Tibial artery (tissue), 4 donors: ENCODE measurements at regions not wholly inside any gene's neighbourhood (a gene's known extent, or its start where the extent isn't known, plus 50 kb on each side); places are given as distances from the start of the nearest gene placed in this dataset.
"Not testable (repeated sequence)": the region's sequence is repeated elsewhere in the genome, so short reads cannot be mapped to it uniquely, and the experiment has no call there.

Source experiments
- DNase-seq, 2 donors: peaks; one replicate each; pipeline ENCODE4 v3.0.0-alpha.2; 2019
- H3K27ac ChIP-seq, 2 donors: fragments of 200-600 bp; sonication (generic) in 1 of 2; 1 replicate in 1 of 2; 2 replicates in 1 of 2; pipeline ENCODE4 v1.5.1; 2018 to 2019; ENCODE audit warnings: mild to moderate bottlenecking in 1 of 2
- H3K27me3 ChIP-seq, 2 donors: fragments of 200-600 bp; sonication (generic) in 1 of 2; one replicate each; pipeline versions ENCODE4 v1.5.1 to v1.6.0; 2016 to 2019
- H3K36me3 ChIP-seq, 3 donors: fragments of 200-600 bp; sonication (generic) in 2 of 3; one replicate each; pipeline ENCODE4 v1.5.1; 2016 to 2019; ENCODE audit warnings: mild to moderate bottlenecking in 2 of 3
- H3K4me1 ChIP-seq, 4 donors: fragments of 200-600 bp; sonication (generic) in 2 of 4; 1 replicate in 3 of 4; 2 replicates in 1 of 4; pipeline ENCODE4 v1.5.1; 2016 to 2019
- H3K4me3 ChIP-seq, 2 donors: fragments of 200-600 bp; sonication (generic) in 1 of 2; 1 replicate in 1 of 2; 2 replicates in 1 of 2; pipeline ENCODE4 v1.5.1; 2018 to 2019; ENCODE audit warnings: mild to moderate bottlenecking in 2 of 2
- H3K9me3 ChIP-seq, 3 donors: fragments of 200-600 bp; sonication (generic) in 1 of 3; one replicate each; pipeline ENCODE4 v1.5.1; 2016 to 2019
- intact Hi-C: fragments of 100-400 bp; cut with DNase I; formaldehyde crosslinking; loops from one replicate; pipeline ENCODE4 v1.15.0; 2023; ENCODE audit warnings: low total_unique reads
- TF ChIP-seq, protein P1 (sequence below), 2 experiments: fragments of 200-600 bp in 1 of 2; fragments of 450-650 bp in 1 of 2; IDR thresholded peaks; one replicate each; pipeline ENCODE4 v1.5.1; 2017 to 2019; ENCODE audit warnings: antibody characterized with exemption in 2 of 2, mild to moderate bottlenecking in 1 of 2, moderate library complexity in 1 of 2

DNA sequence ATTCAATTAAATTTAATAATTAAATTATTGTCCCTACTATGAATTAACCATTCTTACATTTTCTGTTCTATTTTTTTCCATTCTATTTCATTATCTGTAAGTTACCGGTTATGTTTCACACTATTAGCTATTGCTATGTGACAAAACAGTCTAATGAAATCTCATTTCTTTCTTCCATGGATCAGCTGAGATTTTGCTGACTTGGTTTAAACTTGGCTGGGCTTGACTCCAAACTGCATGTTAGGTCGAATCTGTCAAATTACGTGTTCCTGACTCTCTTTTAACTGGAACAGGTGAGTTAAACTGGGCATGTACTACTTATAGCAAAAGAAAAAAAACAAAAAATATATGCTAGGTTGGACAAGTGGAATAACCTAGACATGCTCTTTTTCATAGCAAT, 1464.4 kb downstream of the OLFM4 start:
- intact Hi-C loops = no loop called here
- H3K36me3 ChIP-seq = no peaks in the 10 kb centered on the region
- H3K27me3 ChIP-seq = no peaks in the 10 kb centered on the region
- no peaks in the 10 kb centered on the region for H3K4me1 ChIP-seq
- TF ChIP-seq, protein P1, sequence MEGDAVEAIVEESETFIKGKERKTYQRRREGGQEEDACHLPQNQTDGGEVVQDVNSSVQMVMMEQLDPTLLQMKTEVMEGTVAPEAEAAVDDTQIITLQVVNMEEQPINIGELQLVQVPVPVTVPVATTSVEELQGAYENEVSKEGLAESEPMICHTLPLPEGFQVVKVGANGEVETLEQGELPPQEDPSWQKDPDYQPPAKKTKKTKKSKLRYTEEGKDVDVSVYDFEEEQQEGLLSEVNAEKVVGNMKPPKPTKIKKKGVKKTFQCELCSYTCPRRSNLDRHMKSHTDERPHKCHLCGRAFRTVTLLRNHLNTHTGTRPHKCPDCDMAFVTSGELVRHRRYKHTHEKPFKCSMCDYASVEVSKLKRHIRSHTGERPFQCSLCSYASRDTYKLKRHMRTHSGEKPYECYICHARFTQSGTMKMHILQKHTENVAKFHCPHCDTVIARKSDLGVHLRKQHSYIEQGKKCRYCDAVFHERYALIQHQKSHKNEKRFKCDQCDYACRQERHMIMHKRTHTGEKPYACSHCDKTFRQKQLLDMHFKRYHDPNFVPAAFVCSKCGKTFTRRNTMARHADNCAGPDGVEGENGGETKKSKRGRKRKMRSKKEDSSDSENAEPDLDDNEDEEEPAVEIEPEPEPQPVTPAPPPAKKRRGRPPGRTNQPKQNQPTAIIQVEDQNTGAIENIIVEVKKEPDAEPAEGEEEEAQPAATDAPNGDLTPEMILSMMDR (IDR thresholded peaks at IDR 0.05) = no peak
- no peak for DNase-seq
- H3K9me3 ChIP-seq = no peaks in the 10 kb centered on the region
- no peak overlapping the region for H3K27ac ChIP-seq
- H3K4me3 ChIP-seq = no peak overlapping the region

DNA sequence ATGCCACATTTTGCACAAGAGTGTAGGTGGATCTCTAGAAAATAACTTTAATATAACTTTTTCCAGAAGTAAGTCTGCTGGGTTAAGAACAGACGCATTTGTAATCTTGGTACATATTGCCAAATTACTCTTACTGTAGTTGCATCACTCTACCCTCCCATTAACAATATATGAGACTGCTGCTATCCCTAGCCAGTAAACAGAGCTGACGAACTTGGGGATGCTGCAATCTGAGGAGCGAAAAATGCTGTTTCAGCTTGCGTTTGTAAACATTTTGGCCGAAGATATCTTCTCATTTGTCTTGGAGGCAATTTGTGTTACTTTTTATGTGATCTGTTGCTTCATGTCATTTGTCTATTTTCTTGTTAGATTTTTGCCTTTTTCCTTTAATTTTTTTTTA, 1482.8 kb downstream of the OLFM4 start:
- intact Hi-C loops = no loop called here
- no peaks in the 10 kb centered on the region for H3K27me3 ChIP-seq
- no peak for DNase-seq
- no peaks in the 10 kb centered on the region for H3K36me3 ChIP-seq
- no peaks in the 10 kb centered on the region for H3K9me3 ChIP-seq
- no peaks in the 10 kb centered on the region for H3K4me1 ChIP-seq
- TF ChIP-seq, protein P1 (IDR thresholded peaks at IDR 0.05) = no peak
- H3K4me3 ChIP-seq = no peak overlapping the region
- H3K27ac ChIP-seq = no peak overlapping the region

DNA sequence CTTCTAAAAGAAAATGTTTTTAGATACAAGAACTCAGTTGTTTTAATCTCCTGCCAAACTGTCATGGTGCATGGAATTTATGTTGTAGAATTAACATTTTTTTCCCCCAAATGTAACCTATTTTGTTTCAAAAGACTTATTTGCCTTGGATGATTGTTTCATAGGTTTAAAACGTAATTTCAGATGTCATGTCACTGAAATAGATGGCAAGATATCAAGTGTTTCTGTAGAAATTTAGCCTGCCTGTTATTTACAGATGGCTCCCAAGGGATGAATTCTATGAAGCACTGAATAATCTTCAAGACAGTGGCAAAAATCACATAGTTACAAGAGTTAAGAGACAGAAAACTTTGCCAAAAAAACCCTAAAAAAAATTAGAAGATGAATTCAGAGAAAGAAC, 1484.6 kb downstream of the OLFM4 start:
- H3K4me1 ChIP-seq = no peaks in the 10 kb centered on the region
- no peaks in the 10 kb centered on the region for H3K27me3 ChIP-seq
- H3K36me3 ChIP-seq = no peaks in the 10 kb centered on the region
- H3K9me3 ChIP-seq = no peaks in the 10 kb centered on the region
- no peak overlapping the region for H3K27ac ChIP-seq
- TF ChIP-seq, protein P1 (IDR thresholded peaks at IDR 0.05) = no peak
- no peak overlapping the region for H3K4me3 ChIP-seq
- DNase-seq = no peak
- intact Hi-C loops = no loop called here

DNA sequence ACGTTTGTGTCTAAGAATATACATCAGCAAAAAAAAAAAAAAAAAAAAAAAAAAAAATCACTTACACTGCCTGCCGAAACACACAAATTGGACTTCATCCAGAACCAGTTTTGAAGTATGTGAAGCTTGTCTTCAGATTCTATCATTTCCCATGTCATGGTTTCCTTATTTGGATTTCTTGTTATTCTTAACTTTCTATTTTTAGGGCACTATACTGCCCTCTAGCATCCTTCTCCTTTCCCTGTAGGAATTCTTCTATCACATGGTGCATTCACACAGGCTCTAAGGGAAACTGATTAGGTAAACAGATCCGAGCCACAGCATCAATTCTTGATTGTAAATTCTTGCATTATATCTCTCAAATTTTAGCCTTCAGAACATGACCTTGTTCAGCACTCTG, 1507.5 kb downstream of the OLFM4 start:
- TF ChIP-seq, protein P1 (IDR thresholded peaks at IDR 0.05) = no peak
- no peaks in the 10 kb centered on the region for H3K4me1 ChIP-seq
- no peak overlapping the region for H3K27ac ChIP-seq
- no peaks in the 10 kb centered on the region for H3K9me3 ChIP-seq
- no peak overlapping the region for H3K4me3 ChIP-seq
- intact Hi-C loops = no loop called here
- no peaks in the 10 kb centered on the region for H3K36me3 ChIP-seq
- H3K27me3 ChIP-seq = no peaks in the 10 kb centered on the region
- DNase-seq = no peak

DNA sequence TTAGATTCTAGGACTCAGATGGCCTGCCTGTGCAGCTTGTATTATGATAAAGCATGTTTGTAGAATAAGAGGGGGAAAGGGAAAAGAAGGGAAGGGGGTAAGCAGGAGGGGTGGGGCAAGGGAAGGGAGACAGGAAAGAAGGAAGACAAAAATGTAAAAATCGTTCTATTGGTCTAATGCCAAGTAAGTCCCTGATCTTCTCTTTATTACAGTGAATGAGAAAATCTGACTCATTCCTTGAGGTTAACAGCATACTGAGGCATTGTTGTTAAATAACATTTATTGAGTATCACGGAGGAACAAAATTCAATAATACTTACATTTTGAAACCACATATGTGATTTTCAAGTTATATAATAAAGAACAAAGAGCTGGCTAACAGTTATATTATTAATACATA, 1534.7 kb downstream of the OLFM4 start:
- Histone ChIP-seq H3K4me3 (no peak overlapping the region), H3K4me1 (no peaks in the 10 kb centered on the region), H3K27ac (no peak overlapping the region), H3K9me3 (no peaks in the 10 kb centered on the region), H3K36me3 (no peaks in the 10 kb centered on the region), H3K27me3 (no peaks in the 10 kb centered on the region)
- TF ChIP-seq, protein P1 (IDR thresholded peaks at IDR 0.05) = no peak
- DNase-seq = no peak
- intact Hi-C loops = no loop called here

DNA sequence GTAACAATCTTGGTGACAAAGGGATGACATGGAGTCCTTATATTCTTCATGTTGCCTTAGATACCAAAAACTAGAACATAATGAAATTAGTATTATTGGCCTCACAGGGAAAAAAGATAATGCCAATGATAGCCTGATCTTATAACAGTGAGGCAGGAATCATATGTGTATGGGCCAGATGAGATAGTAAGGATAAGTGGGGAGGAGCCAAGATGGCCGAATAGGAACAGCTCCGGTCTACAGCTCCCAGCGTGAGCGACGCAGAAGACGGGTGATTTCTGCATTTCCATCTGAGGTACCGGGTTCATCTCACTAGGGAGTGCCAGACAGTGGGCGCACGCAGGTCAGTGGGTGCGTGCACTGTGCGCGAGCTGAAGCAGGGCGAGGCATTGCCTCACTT, 1543.4 kb downstream of the OLFM4 start:
- H3K4me1 ChIP-seq, intact Hi-C loops, H3K27me3 ChIP-seq, H3K4me3 ChIP-seq, DNase-seq, H3K36me3 ChIP-seq, H3K9me3 ChIP-seq, H3K27ac ChIP-seq: not testable (repeated sequence)
